ENCODE measurements at regions not wholly inside any gene's neighbourhood (a gene's known extent, or its start where the extent isn't known, plus 50 kb on each side); places are given as distances from the start of the nearest gene placed in this dataset.

- TF ChIP-seq SUZ12 (IDR thresholded peaks at IDR 0.05; ENCODE audit: extremely low read depth, insufficient read depth, insufficient read length), result no peak
- TF ChIP-seq YY1 (IDR thresholded peaks at IDR 0.05; ENCODE audit: insufficient read depth, insufficient read length), result no peak
- TF ChIP-seq ZNF274 (IDR thresholded peaks at IDR 0.05; ENCODE audit: low read depth, low read length), result no peak
Measured at GRCh38 chr3:187871204-187871591, 125.9 kb upstream of the BCL6 start.
